HepG2 (cell line): ENCODE measurements at regions not wholly inside any gene's neighbourhood (a gene's known extent, or its start where the extent isn't known, plus 50 kb on each side); places are given as distances from the start of the nearest gene placed in this dataset.
"Not testable (repeated sequence)": the region's sequence is repeated elsewhere in the genome, so short reads cannot be mapped to it uniquely, and the experiment has no call there.

Experiments used
- ATAC-seq: fragments of 200-7000 bp; cut with Tn5 transposase; 3 replicates; pipeline ENCODE4 v1.9.1; 2020; ENCODE audit warnings: mild to moderate bottlenecking, moderate library complexity
- BruUV-seq: library from RNA; stranded (reverse); fragments of 400-500 nt; replicated peaks from 2 replicates; lab custom pipeline; 2021; lab: Mats Ljungman, UMichigan
- CTCF ChIA-PET: fragments of 300-600 bp; formaldehyde crosslinking; extraction: SDS; loops from one replicate; lab custom pipeline; 2021; ENCODE audit warnings: low total read pairs, inconsistent platforms, low intra/inter-chr PET ratio; lab: Yijun Ruan, JAX
- POLR2A ChIA-PET: fragments of 350-600 bp; sonication (Branson Sonifier 250); formaldehyde crosslinking; loops from one replicate; lab custom pipeline; 2020; ENCODE audit warnings: antibody characterized with exemption, inconsistent platforms; lab: Yijun Ruan, JAX
- DNase-seq: peaks from one replicate; pipeline ENCODE4 v3.0.0-alpha.2; 2015; ENCODE audit warnings: low spot score
- FAIRE-seq: peaks from 3 replicates; lab custom pipeline; 2011; peaks lifted over from hg19 to GRCh38; lab: Jason Lieb, UNC
- H2AFZ ChIP-seq: one replicate; pipeline ENCODE4 v1.6.1; 2011; ENCODE audit warnings: low read length, inconsistent platforms
- H3K27ac ChIP-seq: fragments of 300-600 bp; 3 replicates; pipeline ENCODE4 v1.8.0; 2011; ENCODE audit warnings: mixed run types, mild to moderate bottlenecking, mixed read lengths, low read length, inconsistent platforms; ENCODE audit not compliant: insufficient read depth; ENCODE audit errors: extremely low read length
- H3K27me3 ChIP-seq, 2 experiments: fragments of 200-600 bp in 1 of 2; 2 replicates in 1 of 2; 3 replicates in 1 of 2; pipeline versions ENCODE4 v1.6.0 to v1.8.0; 2011; ENCODE audit warnings: low read length in 2 of 2, mild to moderate bottlenecking in 2 of 2, moderate library complexity in 2 of 2, inconsistent platforms in 1 of 2; ENCODE audit not compliant: insufficient read depth in 2 of 2, control insufficient read depth in 1 of 2
- H3K36me3 ChIP-seq, 2 experiments: fragments of 200-600 bp in 1 of 2; replicated peaks in 1 of 2; 2 replicates in 1 of 2; 3 replicates in 1 of 2; pipeline versions ENCODE4 v1.5.1 to v1.8.0; 2011; ENCODE audit warnings: low read length in 2 of 2, inconsistent platforms in 1 of 2; ENCODE audit not compliant: insufficient read depth in 2 of 2, control insufficient read depth in 1 of 2
- H3K4me1 ChIP-seq: 2 replicates; pipeline ENCODE4 v1.5.1; 2012; ENCODE audit warnings: low read length, inconsistent platforms; ENCODE audit not compliant: insufficient read depth
- H3K4me2 ChIP-seq: 2 replicates; pipeline ENCODE4 v1.6.0; 2011; ENCODE audit warnings: low read depth, low read length, inconsistent platforms
- H3K4me3 ChIP-seq, 3 experiments: fragments of 200-600 bp in 1 of 3; sonication (generic), shearing (Covaris generic) in 1 of 3; replicated peaks in 1 of 3; 2 replicates each; pipeline ENCODE4 v1.5.1; 2011 to 2016; ENCODE audit warnings: low read length in 3 of 3, inconsistent platforms in 2 of 3, low read depth in 2 of 3, mild to moderate bottlenecking in 2 of 3, control low read depth in 1 of 3, mixed read lengths in 1 of 3; ENCODE audit not compliant: insufficient read depth in 1 of 3
- H3K79me2 ChIP-seq: one replicate; pipeline ENCODE4 v1.6.1; 2011; ENCODE audit warnings: low read length, inconsistent platforms; ENCODE audit not compliant: insufficient read depth
- H3K9ac ChIP-seq: 2 replicates; pipeline ENCODE4 v1.6.0; 2011; ENCODE audit warnings: mild to moderate bottlenecking, low read depth, low read length, inconsistent platforms; ENCODE audit not compliant: insufficient read depth
- H3K9me3 ChIP-seq: 2 replicates; pipeline ENCODE4 v1.5.1; 2012; ENCODE audit warnings: mild to moderate bottlenecking, low read length
- H4K20me1 ChIP-seq: 2 replicates; pipeline ENCODE4 v1.6.0; 2011; ENCODE audit warnings: inconsistent platforms, mild to moderate bottlenecking, low read length, moderate library complexity; ENCODE audit not compliant: insufficient read depth
- CCAR2 ChIP-seq: fragments of 200-400 bp; formaldehyde crosslinking; optimal IDR thresholded peaks from 2 replicates; pipeline ENCODE3; 2018; ENCODE audit warnings: low read depth, mild to moderate bottlenecking, low read length, moderate library complexity
- ETS1 ChIP-seq: sonication (generic); formaldehyde crosslinking; IDR thresholded peaks from 2 replicates; pipeline ENCODE4 v1.4.0; 2020; ENCODE audit warnings: missing genetic modification reagents
- KDM3A ChIP-seq: IDR thresholded peaks from 2 replicates; pipeline ENCODE4 v1.6.1; 2018; ENCODE audit warnings: low read depth, missing compliant biosample characterization
- SMAD3 ChIP-seq: sonication (generic); formaldehyde crosslinking; IDR thresholded peaks from 2 replicates; pipeline ENCODE4 v1.4.0; 2020; ENCODE audit warnings: missing genetic modification reagents
- SMARCE1 ChIP-seq: fragments of 450-650 bp; IDR thresholded peaks from 2 replicates; pipeline ENCODE4 v1.6.1; 2017; ENCODE audit warnings: borderline replicate concordance
- SNRNP70 ChIP-seq: fragments of 200-400 bp; formaldehyde crosslinking; IDR thresholded peaks from 2 replicates; pipeline ENCODE4 v1.6.1; 2017; ENCODE audit warnings: mild to moderate bottlenecking, low read depth, low read length, moderate library complexity
- ZEB1 ChIP-seq: IDR thresholded peaks from 2 replicates; pipeline ENCODE4 v1.6.1; 2012; ENCODE audit warnings: mild to moderate bottlenecking, low read depth, inconsistent platforms; ENCODE audit not compliant: insufficient replicate concordance
- WGBS: methylation state at CpG from one replicate; pipeline ENCODE4 v1.1.6; 2017; ENCODE audit warnings: low lambda C conversion rate; 5-methylcytosine and 5-hydroxymethylcytosine counted together
- in situ Hi-C: cut with HindIII; loops from 2 replicates; pipeline ENCODE4 v1.10.0; 2017; ENCODE audit warnings: low pct_unique_long_range_greater_than_20kb; ENCODE audit not compliant: extremely low pct_ligation_motif_present
- intact Hi-C: fragments of 100-400 bp; cut with micrococcal nuclease; formaldehyde crosslinking; loops from one replicate; pipeline ENCODE4 v1.10.0; 2022; ENCODE audit not compliant: unreplicated experiment

GRCh38 chrX:94937491-94937890 is 1263.5 kb downstream of the FAM133A start:
- H3K4me2 ChIP-seq = no peak overlapping the region
- H3K27ac ChIP-seq = no peak overlapping the region

GRCh38 chrX:94942603-94943002 is 1268.6 kb downstream of the FAM133A start:
- Histone ChIP-seq H3K4me1 (no peaks in the 10 kb centered on the region), H3K9ac (no peak overlapping the region), H3K79me2 (no peaks in the 10 kb centered on the region), H3K27ac (no peak overlapping the region), H3K27me3 (no peaks in the 10 kb centered on the region), H3K36me3 (no peaks in the 10 kb centered on the region), H3K4me3 (no peak overlapping the region), H3K9me3 (no peaks in the 10 kb centered on the region)
- DNase-seq (no peak), FAIRE-seq (no peak)
- CTCF ChIA-PET = no interaction called here
- WGBS = no CpG with 5 or more reads among the region's 2 CpGs
- BruUV-seq = no TSS peak
- intact Hi-C loops = no loop called here
- in situ Hi-C loops = no loop called here
- POLR2A ChIA-PET = no interaction called here
- TF ChIP-seq SNRNP70 = no peak
- TF ChIP-seq KDM3A = no peak
- TF ChIP-seq, all 625 proteins: peak for 0
- Histone ChIP-seq H2AFZ (no peak overlapping the region), H3K4me2 (no peak overlapping the region), H4K20me1 (no peaks in the 10 kb centered on the region)
- no peak for ATAC-seq

More at GRCh38 chrX:94937491-94937890, 1263.5 kb downstream of the FAM133A start:
- 0% methylated on average over 2 of the region's 2 CpGs for WGBS
- Histone ChIP-seq H4K20me1 (no peaks in the 10 kb centered on the region), H2AFZ (no peak overlapping the region), H3K4me3 (no peak overlapping the region), H3K4me1 (no peaks in the 10 kb centered on the region), H3K36me3 (no peaks in the 10 kb centered on the region), H3K27me3 (no peaks in the 10 kb centered on the region), H3K9me3 (no peaks in the 10 kb centered on the region), H3K9ac (no peak overlapping the region)
- intact Hi-C loops (no loop called here), in situ Hi-C loops (no loop called here)
- DNase-seq = no peak
- POLR2A ChIA-PET = no interaction called here
- BruUV-seq = no TSS peak
- CTCF ChIA-PET = no interaction called here
- FAIRE-seq = no peak
- no peak for TF ChIP-seq SMARCE1
- TF ChIP-seq SMAD3 (CRISPR knock-in tag) = no peak
- no peak for TF ChIP-seq CCAR2
- no peak for TF ChIP-seq ETS1 (CRISPR knock-in tag)
- no peak for TF ChIP-seq ZEB1
- TF ChIP-seq, all 625 proteins: peak for 0
- H3K79me2 ChIP-seq = no peaks in the 10 kb centered on the region
- no peak for ATAC-seq

GRCh38 chrX:94946137-94946536 is 1272.1 kb downstream of the FAM133A start:
- H3K36me3 ChIP-seq, ATAC-seq, intact Hi-C loops, H2AFZ ChIP-seq, CTCF ChIA-PET, H3K79me2 ChIP-seq, H3K9me3 ChIP-seq, H4K20me1 ChIP-seq, in situ Hi-C loops, H3K27me3 ChIP-seq, H3K9ac ChIP-seq, FAIRE-seq, BruUV-seq, DNase-seq, POLR2A ChIA-PET, H3K4me2 ChIP-seq, H3K4me3 ChIP-seq, H3K27ac ChIP-seq, H3K4me1 ChIP-seq: not testable (repeated sequence)
- WGBS = 31% methylated on average over 3 of the region's 3 CpGs
